Suprapubic skin (tissue), 4 donors: ENCODE measurements at regions not wholly inside any gene's neighbourhood (a gene's known extent, or its start where the extent isn't known, plus 50 kb on each side); places are given as distances from the start of the nearest gene placed in this dataset.
A peak's percentile ranks its signal among the peaks of the same experiment; 100 is the strongest.

Source experiments
- DNase-seq, 2 donors: peaks; one replicate each; pipeline ENCODE4 v3.0.0-alpha.2; 2019; ENCODE audit warnings: low spot score in 2 of 2
- H3K27ac ChIP-seq: fragments of 200-600 bp; sonication (generic); one replicate; pipeline ENCODE4 v1.5.1; 2019
- H3K27me3 ChIP-seq: fragments of 200-600 bp; sonication (generic); one replicate; pipeline ENCODE4 v1.5.1; 2019
- H3K36me3 ChIP-seq: fragments of 200-600 bp; sonication (generic); one replicate; pipeline ENCODE4 v1.5.1; 2019
- H3K4me1 ChIP-seq: fragments of 200-600 bp; sonication (generic); one replicate; pipeline ENCODE4 v1.5.1; 2019
- H3K4me3 ChIP-seq: fragments of 200-600 bp; sonication (generic); one replicate; pipeline ENCODE4 v1.5.1; 2019; ENCODE audit warnings: mild to moderate bottlenecking
- H3K9me3 ChIP-seq: fragments of 200-600 bp; sonication (generic); one replicate; pipeline ENCODE4 v1.5.1; 2019
- CTCF ChIP-seq, 2 donors: fragments of 200-600 bp in 1 of 2; fragments of 450-650 bp in 1 of 2; sonication (generic) in 1 of 2; IDR thresholded peaks; one replicate each; pipeline ENCODE4 v1.5.1; 2016 to 2019; ENCODE audit warnings: antibody characterized with exemption in 2 of 2, mild to moderate bottlenecking in 1 of 2, moderate library complexity in 1 of 2
- EP300 ChIP-seq: sonication (generic); formaldehyde crosslinking; IDR thresholded peaks from one replicate; pipeline ENCODE4 v1.6.1; 2017; ENCODE audit warnings: antibody characterized with exemption
- POLR2A ChIP-seq, 2 donors: fragments of 450-650 bp; IDR thresholded peaks; one replicate each; pipeline ENCODE4 v1.6.1; 2017; ENCODE audit warnings: antibody characterized with exemption in 2 of 2, mild to moderate bottlenecking in 2 of 2, moderate library complexity in 2 of 2
- POLR2AphosphoS5 ChIP-seq, 3 donors: sonication (generic); formaldehyde crosslinking; IDR thresholded peaks; one replicate each; pipeline ENCODE4 v1.6.1; 2017; ENCODE audit warnings: antibody characterized with exemption in 3 of 3
- WGBS: methylation state at CpG from one replicate; pipeline ENCODE4 v1.1.5; 2018; 5-methylcytosine and 5-hydroxymethylcytosine counted together

GRCh38 chr3:10632125-10632524, 126.7 kb upstream of the ATP2B2 start:
- WGBS, result 88% methylated on average over 6 of the region's 6 CpGs
- Histone ChIP-seq H3K4me1 (no peaks in the 10 kb centered on the region), H3K27me3 (peaks cover 19% of the 10 kb centered on the region), H3K36me3 (no peaks in the 10 kb centered on the region), H3K27ac (no peak overlapping the region), H3K9me3 (peaks cover 2% of the 10 kb centered on the region), H3K4me3 (no peak overlapping the region)
- TF ChIP-seq POLR2AphosphoS5 (IDR thresholded peaks at IDR 0.05) (no peak), CTCF (IDR thresholded peaks at IDR 0.05) (no peak), EP300 (no peak), POLR2A (IDR thresholded peaks at IDR 0.05) (no peak)
- no peak for DNase-seq

- no peaks in the 10 kb centered on the region for H3K4me1 ChIP-seq
- H3K27me3 ChIP-seq, result peaks cover 18% of the 10 kb centered on the region
- no peak overlapping the region for H3K4me3 ChIP-seq
- peaks cover 6% of the 10 kb centered on the region for H3K9me3 ChIP-seq
- no peaks in the 10 kb centered on the region for H3K36me3 ChIP-seq
- DNase-seq, result no peak
- 100% methylated on average over 2 of the region's 3 CpGs for WGBS
- TF ChIP-seq POLR2AphosphoS5 (IDR thresholded peaks at IDR 0.05) (no peak), POLR2A (IDR thresholded peaks at IDR 0.05) (no peak), CTCF (IDR thresholded peaks at IDR 0.05) (no peak), EP300 (no peak)
- H3K27ac ChIP-seq, result no peak overlapping the region
Observed at GRCh38 chr3:10632741-10633140, 127.4 kb upstream of the ATP2B2 start.

GRCh38 chr3:10635446-10636076, 130.2 kb upstream of the ATP2B2 start:
- DNase-seq, result peak in 1 of 2 donors; percentile 48

GRCh38 chr3:10637342-10637741, 132.0 kb upstream of the ATP2B2 start:
- Histone ChIP-seq H3K9me3 (peaks cover 8% of the 10 kb centered on the region), H3K27ac (no peak overlapping the region), H3K27me3 (peaks cover 27% of the 10 kb centered on the region), H3K4me1 (no peaks in the 10 kb centered on the region), H3K36me3 (no peaks in the 10 kb centered on the region), H3K4me3 (no peak overlapping the region)
- TF ChIP-seq CTCF (IDR thresholded peaks at IDR 0.05) (no peak), POLR2A (IDR thresholded peaks at IDR 0.05) (no peak), POLR2AphosphoS5 (IDR thresholded peaks at IDR 0.05) (no peak), EP300 (no peak)
- DNase-seq, result no peak

More at GRCh38 chr3:10635446-10636076, 130.2 kb upstream of the ATP2B2 start:
- H3K9me3 ChIP-seq, result peaks cover 8% of the 10 kb centered on the region
- no peaks in the 10 kb centered on the region for H3K36me3 ChIP-seq
- H3K27me3 ChIP-seq, result peaks cover 22% of the 10 kb centered on the region
- H3K4me1 ChIP-seq, result no peaks in the 10 kb centered on the region
- 84% methylated on average over 6 of the region's 7 CpGs for WGBS
- no peak overlapping the region for H3K4me3 ChIP-seq
- H3K27ac ChIP-seq, result no peak overlapping the region
- TF ChIP-seq POLR2AphosphoS5 (IDR thresholded peaks at IDR 0.05) (no peak), CTCF (IDR thresholded peaks at IDR 0.05) (no peak), POLR2A (IDR thresholded peaks at IDR 0.05) (no peak), EP300 (no peak)

GRCh38 chr3:10638466-10638865, 133.1 kb upstream of the ATP2B2 start:
- H3K36me3 ChIP-seq, result no peaks in the 10 kb centered on the region
- no peak overlapping the region for H3K27ac ChIP-seq
- peaks cover 27% of the 10 kb centered on the region for H3K27me3 ChIP-seq
- peaks cover 8% of the 10 kb centered on the region for H3K9me3 ChIP-seq
- no peak overlapping the region for H3K4me3 ChIP-seq
- no peaks in the 10 kb centered on the region for H3K4me1 ChIP-seq
- DNase-seq, result no peak
- no peak for TF ChIP-seq EP300
- TF ChIP-seq POLR2A (IDR thresholded peaks at IDR 0.05), result no peak
- TF ChIP-seq CTCF (IDR thresholded peaks at IDR 0.05), result no peak
- TF ChIP-seq POLR2AphosphoS5 (IDR thresholded peaks at IDR 0.05), result no peak
